Breast epithelium (tissue), 4 donors: ENCODE measurements at regions not wholly inside any gene's neighbourhood (a gene's known extent, or its start where the extent isn't known, plus 50 kb on each side); places are given as distances from the start of the nearest gene placed in this dataset.

Experiments
- DNase-seq, 2 donors: peaks; one replicate each; pipeline ENCODE4 v3.0.0-alpha.2; 2019; ENCODE audit warnings: low spot score in 2 of 2
- H3K27ac ChIP-seq, 2 donors: fragments of 200-600 bp; sonication (generic) in 1 of 2; one replicate each; pipeline ENCODE4 v1.5.1; 2016 to 2019; ENCODE audit warnings: mild to moderate bottlenecking in 1 of 2
- H3K27me3 ChIP-seq, 2 donors: fragments of 200-600 bp; sonication (generic) in 1 of 2; one replicate each; pipeline versions ENCODE4 v1.5.1 to v1.6.0; 2017 to 2019; ENCODE audit warnings: control low read depth in 1 of 2, mild to moderate bottlenecking in 1 of 2
- H3K36me3 ChIP-seq: fragments of 200-600 bp; one replicate; pipeline ENCODE4 v1.5.1; 2019
- H3K4me1 ChIP-seq, 2 donors: fragments of 200-600 bp; sonication (generic); one replicate each; pipeline ENCODE4 v1.5.1; 2016 to 2019; ENCODE audit warnings: control low read depth in 1 of 2
- H3K4me3 ChIP-seq, 3 donors: fragments of 200-600 bp; sonication (generic); 1 replicate in 2 of 3; 2 replicates in 1 of 3; pipeline ENCODE4 v1.5.1; 2016 to 2019; ENCODE audit warnings: mild to moderate bottlenecking in 3 of 3, moderate library complexity in 2 of 3
- H3K9me3 ChIP-seq, 2 donors: fragments of 200-600 bp; sonication (generic) in 1 of 2; one replicate each; pipeline ENCODE4 v1.5.1; 2016 to 2019; ENCODE audit warnings: control low read depth in 1 of 2
- POLR2A ChIP-seq: fragments of 450-650 bp; IDR thresholded peaks from one replicate; pipeline ENCODE4 v1.6.1; 2016; ENCODE audit warnings: antibody characterized with exemption, mild to moderate bottlenecking, moderate library complexity
- POLR2AphosphoS5 ChIP-seq, 3 donors: sonication (generic); formaldehyde crosslinking; IDR thresholded peaks; one replicate each; pipeline ENCODE4 v1.6.1; 2017; ENCODE audit warnings: antibody characterized with exemption in 3 of 3
- intact Hi-C: fragments of 100-400 bp; cut with DNase I; formaldehyde crosslinking; loops from one replicate; pipeline ENCODE4 v1.15.1; 2023; ENCODE audit warnings: low total_unique reads
- TF ChIP-seq, protein P1 (sequence below), 3 donors: fragments of 450-650 bp; IDR thresholded peaks; one replicate each; pipeline ENCODE4 v1.5.1; 2016 to 2017; ENCODE audit warnings: antibody characterized with exemption in 3 of 3, mild to moderate bottlenecking in 3 of 3, moderate library complexity in 3 of 3

DNA sequence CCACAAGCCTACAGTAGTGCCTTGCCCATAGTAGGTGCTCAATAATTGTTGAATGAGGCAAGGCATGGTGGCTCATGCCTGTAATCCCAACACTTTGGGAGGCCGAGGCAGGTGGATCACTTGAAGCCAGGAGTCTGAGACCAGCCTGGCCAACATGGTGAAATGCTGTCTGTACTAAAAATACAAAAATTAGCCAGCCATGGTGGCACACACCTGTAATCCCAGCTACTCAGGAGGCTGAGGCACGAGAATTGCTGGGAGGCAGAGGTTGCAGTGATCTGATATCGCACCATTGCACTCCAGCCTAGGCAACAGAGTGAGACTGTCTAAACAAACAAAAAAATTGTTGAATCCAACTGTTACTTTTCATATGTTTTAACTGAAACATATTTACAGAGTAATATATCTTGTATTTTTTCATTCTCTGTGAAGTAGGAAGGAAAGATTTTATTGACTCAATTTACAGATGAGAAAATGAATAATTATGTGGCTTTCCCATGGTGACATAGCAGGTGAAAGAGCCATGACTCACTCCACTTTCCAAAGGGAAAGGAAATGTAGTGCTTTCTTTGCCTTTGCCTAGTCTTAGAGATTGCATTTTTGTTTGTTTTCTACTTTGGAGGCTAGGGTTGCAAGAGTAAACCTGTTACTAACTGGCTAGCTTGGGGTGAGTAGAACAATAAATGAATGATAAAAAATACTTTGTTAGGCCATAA, 95.4 kb upstream of the SLC38A4 start:
- Histone ChIP-seq H3K4me1 (no peaks in the 10 kb centered on the region), H3K4me3 (no peak overlapping the region), H3K36me3 (no peaks in the 10 kb centered on the region), H3K27me3 (no peaks in the 10 kb centered on the region), H3K9me3 (no peaks in the 10 kb centered on the region), H3K27ac (peak overlapping the region in 1 of 2 donors; percentile 43)
- no peak for DNase-seq
- TF ChIP-seq POLR2AphosphoS5 (IDR thresholded peaks at IDR 0.05) (no peak), POLR2A (no peak)
- TF ChIP-seq, protein P1, sequence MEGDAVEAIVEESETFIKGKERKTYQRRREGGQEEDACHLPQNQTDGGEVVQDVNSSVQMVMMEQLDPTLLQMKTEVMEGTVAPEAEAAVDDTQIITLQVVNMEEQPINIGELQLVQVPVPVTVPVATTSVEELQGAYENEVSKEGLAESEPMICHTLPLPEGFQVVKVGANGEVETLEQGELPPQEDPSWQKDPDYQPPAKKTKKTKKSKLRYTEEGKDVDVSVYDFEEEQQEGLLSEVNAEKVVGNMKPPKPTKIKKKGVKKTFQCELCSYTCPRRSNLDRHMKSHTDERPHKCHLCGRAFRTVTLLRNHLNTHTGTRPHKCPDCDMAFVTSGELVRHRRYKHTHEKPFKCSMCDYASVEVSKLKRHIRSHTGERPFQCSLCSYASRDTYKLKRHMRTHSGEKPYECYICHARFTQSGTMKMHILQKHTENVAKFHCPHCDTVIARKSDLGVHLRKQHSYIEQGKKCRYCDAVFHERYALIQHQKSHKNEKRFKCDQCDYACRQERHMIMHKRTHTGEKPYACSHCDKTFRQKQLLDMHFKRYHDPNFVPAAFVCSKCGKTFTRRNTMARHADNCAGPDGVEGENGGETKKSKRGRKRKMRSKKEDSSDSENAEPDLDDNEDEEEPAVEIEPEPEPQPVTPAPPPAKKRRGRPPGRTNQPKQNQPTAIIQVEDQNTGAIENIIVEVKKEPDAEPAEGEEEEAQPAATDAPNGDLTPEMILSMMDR (IDR thresholded peaks at IDR 0.05): no peak
- intact Hi-C loops: loop anchor here (2.0 kb wide), 1 partner anchor 76 kb away; no protein-coding TSS in a partner anchor

DNA sequence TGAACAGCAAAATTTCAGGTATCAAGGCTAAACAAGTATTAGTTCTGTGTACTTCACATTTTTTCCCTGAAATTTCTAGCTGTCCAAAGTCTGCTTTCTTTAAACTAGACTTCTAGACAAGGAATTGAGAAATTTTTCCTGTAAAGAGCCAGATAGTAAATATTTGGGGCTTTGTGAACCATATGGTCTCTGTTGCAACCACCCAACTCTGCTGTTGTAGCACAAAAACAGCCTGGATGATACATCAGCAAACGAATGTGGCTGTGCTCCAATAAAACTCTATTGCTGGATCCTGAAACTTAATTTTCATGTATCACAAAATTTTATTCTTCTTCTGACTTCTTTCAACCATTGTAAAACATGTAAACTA, 96.0 kb upstream of the SLC38A4 start:
- H3K9me3 ChIP-seq: no peaks in the 10 kb centered on the region
- H3K27ac ChIP-seq: peak overlapping the region in 1 of 2 donors; percentile 64
- no peaks in the 10 kb centered on the region for H3K36me3 ChIP-seq
- TF ChIP-seq POLR2AphosphoS5 (IDR thresholded peaks at IDR 0.05) (no peak), POLR2A (no peak)
- TF ChIP-seq, protein P1 (IDR thresholded peaks at IDR 0.05): no peak
- H3K4me3 ChIP-seq: no peak overlapping the region
- H3K27me3 ChIP-seq: no peaks in the 10 kb centered on the region
- H3K4me1 ChIP-seq: no peaks in the 10 kb centered on the region
- no peak for DNase-seq
- intact Hi-C loops: loop anchor here (2.0 kb wide), 1 partner anchor 77 kb away; no protein-coding TSS in a partner anchor

DNA sequence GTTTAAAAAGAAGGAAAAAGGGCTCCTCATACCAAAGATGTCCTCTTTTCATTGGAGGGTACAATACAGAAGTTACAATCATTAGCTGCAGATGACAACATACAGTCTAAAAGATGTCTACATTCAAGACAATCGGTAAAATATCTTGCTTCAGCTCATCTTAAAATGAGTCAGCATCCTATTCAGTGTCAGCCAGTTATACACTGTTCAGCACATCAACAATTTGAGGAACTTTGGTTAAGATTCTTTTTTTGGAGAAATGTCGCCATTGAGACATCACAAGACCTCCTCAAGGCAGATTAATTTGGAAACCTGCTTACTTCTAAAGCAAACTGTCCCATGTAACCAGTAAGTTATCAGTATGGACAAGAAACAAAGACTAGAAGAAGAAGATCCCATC, 100.7 kb upstream of the SLC38A4 start:
- Histone ChIP-seq H3K36me3 (no peaks in the 10 kb centered on the region), H3K4me3 (no peak overlapping the region), H3K27ac (no peak overlapping the region), H3K4me1 (no peaks in the 10 kb centered on the region), H3K9me3 (no peaks in the 10 kb centered on the region), H3K27me3 (no peaks in the 10 kb centered on the region)
- intact Hi-C loops: no loop called here
- DNase-seq: no peak
- no peak for TF ChIP-seq POLR2AphosphoS5 (IDR thresholded peaks at IDR 0.05)
- TF ChIP-seq, protein P1 (IDR thresholded peaks at IDR 0.05): no peak
- TF ChIP-seq POLR2A: no peak

DNA sequence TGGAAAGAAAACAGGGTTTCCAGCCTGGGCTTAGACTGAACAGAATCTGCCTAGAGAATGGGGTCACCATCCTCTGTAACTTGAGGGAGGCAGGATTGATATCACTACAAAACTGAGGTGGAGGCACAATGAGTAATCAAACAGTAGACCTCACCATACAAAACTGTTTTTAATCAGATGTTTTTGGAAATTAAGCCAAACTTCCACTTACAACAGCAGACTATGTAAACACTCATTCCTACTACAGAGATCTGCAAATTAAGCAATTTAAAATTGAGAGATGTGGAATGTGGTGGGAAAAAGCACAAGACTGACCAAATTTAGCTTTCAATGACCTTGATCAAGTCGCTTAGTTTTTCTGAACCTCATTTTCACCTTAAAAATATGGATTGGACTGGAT, 104.3 kb upstream of the SLC38A4 start:
- no peak overlapping the region for H3K27ac ChIP-seq
- no peaks in the 10 kb centered on the region for H3K36me3 ChIP-seq
- no peaks in the 10 kb centered on the region for H3K4me1 ChIP-seq
- H3K4me3 ChIP-seq: no peak overlapping the region
- DNase-seq: no peak
- H3K27me3 ChIP-seq: no peaks in the 10 kb centered on the region
- TF ChIP-seq POLR2AphosphoS5 (IDR thresholded peaks at IDR 0.05) (no peak), POLR2A (no peak)
- TF ChIP-seq, protein P1 (IDR thresholded peaks at IDR 0.05): no peak
- intact Hi-C loops: no loop called here
- no peaks in the 10 kb centered on the region for H3K9me3 ChIP-seq

DNA sequence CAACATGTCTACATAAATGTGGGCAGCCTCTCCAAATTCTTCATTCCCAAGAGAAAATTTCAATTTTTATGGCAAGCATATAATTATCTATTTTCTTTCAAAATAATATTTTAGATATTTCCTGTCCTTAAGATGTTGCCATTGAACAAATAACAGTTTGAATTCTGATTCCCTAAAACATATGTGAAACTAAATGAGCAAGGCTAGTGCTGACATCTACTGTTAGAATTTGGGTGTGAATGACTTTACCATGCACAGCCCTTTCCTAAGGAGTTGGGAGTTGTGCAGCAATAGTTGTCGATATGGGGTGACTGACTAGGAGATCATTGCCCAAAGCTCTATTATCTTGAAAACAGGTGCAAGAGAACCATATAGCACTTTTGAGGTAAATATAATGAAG, 108.2 kb upstream of the SLC38A4 start:
- no peaks in the 10 kb centered on the region for H3K9me3 ChIP-seq
- no peak overlapping the region for H3K4me3 ChIP-seq
- no peaks in the 10 kb centered on the region for H3K36me3 ChIP-seq
- TF ChIP-seq, protein P1 (IDR thresholded peaks at IDR 0.05): peak in 2 of 3 donors; percentile 35 to 45
- TF ChIP-seq POLR2A (no peak), POLR2AphosphoS5 (IDR thresholded peaks at IDR 0.05) (no peak)
- no peaks in the 10 kb centered on the region for H3K4me1 ChIP-seq
- DNase-seq: no peak
- no peak overlapping the region for H3K27ac ChIP-seq
- H3K27me3 ChIP-seq: no peaks in the 10 kb centered on the region
- intact Hi-C loops: no loop called here
